HepG2 (cell line): ENCODE measurements at regions not wholly inside any gene's neighbourhood (a gene's known extent, or its start where the extent isn't known, plus 50 kb on each side); places are given as distances from the start of the nearest gene placed in this dataset.

Experiments
- ATAC-seq: fragments of 200-7000 bp; cut with Tn5 transposase; 3 replicates; pipeline ENCODE4 v1.9.1; 2020; ENCODE audit warnings: mild to moderate bottlenecking, moderate library complexity
- BruUV-seq: library from RNA; stranded (reverse); fragments of 400-500 nt; replicated peaks from 2 replicates; lab custom pipeline; 2021; lab: Mats Ljungman, UMichigan
- CTCF ChIA-PET: fragments of 300-600 bp; formaldehyde crosslinking; extraction: SDS; loops from one replicate; lab custom pipeline; 2021; ENCODE audit warnings: low total read pairs, inconsistent platforms, low intra/inter-chr PET ratio; lab: Yijun Ruan, JAX
- POLR2A ChIA-PET: fragments of 350-600 bp; sonication (Branson Sonifier 250); formaldehyde crosslinking; loops from one replicate; lab custom pipeline; 2020; ENCODE audit warnings: antibody characterized with exemption, inconsistent platforms; lab: Yijun Ruan, JAX
- DNase-seq: peaks from one replicate; pipeline ENCODE4 v3.0.0-alpha.2; 2015; ENCODE audit warnings: low spot score
- FAIRE-seq: peaks from 3 replicates; lab custom pipeline; 2011; peaks lifted over from hg19 to GRCh38; lab: Jason Lieb, UNC
- H2AFZ ChIP-seq: one replicate; pipeline ENCODE4 v1.6.1; 2011; ENCODE audit warnings: low read length, inconsistent platforms
- H3K27ac ChIP-seq: fragments of 300-600 bp; 3 replicates; pipeline ENCODE4 v1.8.0; 2011; ENCODE audit warnings: mixed run types, mild to moderate bottlenecking, mixed read lengths, low read length, inconsistent platforms; ENCODE audit not compliant: insufficient read depth; ENCODE audit errors: extremely low read length
- H3K27me3 ChIP-seq, 2 experiments: fragments of 200-600 bp in 1 of 2; 2 replicates in 1 of 2; 3 replicates in 1 of 2; pipeline versions ENCODE4 v1.6.0 to v1.8.0; 2011; ENCODE audit warnings: low read length in 2 of 2, mild to moderate bottlenecking in 2 of 2, moderate library complexity in 2 of 2, inconsistent platforms in 1 of 2; ENCODE audit not compliant: insufficient read depth in 2 of 2, control insufficient read depth in 1 of 2
- H3K36me3 ChIP-seq, 2 experiments: fragments of 200-600 bp in 1 of 2; replicated peaks in 1 of 2; 2 replicates in 1 of 2; 3 replicates in 1 of 2; pipeline versions ENCODE4 v1.5.1 to v1.8.0; 2011; ENCODE audit warnings: low read length in 2 of 2, inconsistent platforms in 1 of 2; ENCODE audit not compliant: insufficient read depth in 2 of 2, control insufficient read depth in 1 of 2
- H3K4me1 ChIP-seq: 2 replicates; pipeline ENCODE4 v1.5.1; 2012; ENCODE audit warnings: low read length, inconsistent platforms; ENCODE audit not compliant: insufficient read depth
- H3K4me2 ChIP-seq: 2 replicates; pipeline ENCODE4 v1.6.0; 2011; ENCODE audit warnings: low read depth, low read length, inconsistent platforms
- H3K4me3 ChIP-seq, 3 experiments: fragments of 200-600 bp in 1 of 3; sonication (generic), shearing (Covaris generic) in 1 of 3; replicated peaks in 1 of 3; 2 replicates each; pipeline ENCODE4 v1.5.1; 2011 to 2016; ENCODE audit warnings: low read length in 3 of 3, inconsistent platforms in 2 of 3, low read depth in 2 of 3, mild to moderate bottlenecking in 2 of 3, control low read depth in 1 of 3, mixed read lengths in 1 of 3; ENCODE audit not compliant: insufficient read depth in 1 of 3
- H3K79me2 ChIP-seq: one replicate; pipeline ENCODE4 v1.6.1; 2011; ENCODE audit warnings: low read length, inconsistent platforms; ENCODE audit not compliant: insufficient read depth
- H3K9ac ChIP-seq: 2 replicates; pipeline ENCODE4 v1.6.0; 2011; ENCODE audit warnings: mild to moderate bottlenecking, low read depth, low read length, inconsistent platforms; ENCODE audit not compliant: insufficient read depth
- H3K9me3 ChIP-seq: 2 replicates; pipeline ENCODE4 v1.5.1; 2012; ENCODE audit warnings: mild to moderate bottlenecking, low read length
- H4K20me1 ChIP-seq: 2 replicates; pipeline ENCODE4 v1.6.0; 2011; ENCODE audit warnings: inconsistent platforms, mild to moderate bottlenecking, low read length, moderate library complexity; ENCODE audit not compliant: insufficient read depth
- ATF7 ChIP-seq, 2 experiments: fragments of 450-650 bp in 1 of 2; sonication (generic) in 1 of 2; formaldehyde crosslinking in 1 of 2; IDR thresholded peaks; 2 replicates each; pipeline versions ENCODE4 v1.4.0 to v1.6.1; 2016 to 2020; ENCODE audit warnings: antibody characterized with exemption in 1 of 2, mild to moderate bottlenecking in 1 of 2, missing genetic modification reagents in 1 of 2
- CHD2 ChIP-seq: IDR thresholded peaks from 2 replicates; pipeline ENCODE4 v1.6.1; 2011; ENCODE audit warnings: low read depth, low read length, improper control_type of control experiment
- CHD4 ChIP-seq: fragments of 200-600 bp; sonication (generic); IDR thresholded peaks from 2 replicates; pipeline ENCODE4 v1.7.0; 2017; ENCODE audit warnings: mild to moderate bottlenecking, low read length, borderline replicate concordance
- JARID2 ChIP-seq: sonication (generic); formaldehyde crosslinking; IDR thresholded peaks from 2 replicates; pipeline ENCODE4 v1.8.1; 2023; ENCODE audit warnings: missing genetic modification reagents, inconsistent platforms; ENCODE audit not compliant: insufficient replicate concordance
- KAT8 ChIP-seq: IDR thresholded peaks from 2 replicates; pipeline ENCODE4 v1.6.1; 2016; ENCODE audit warnings: missing genetic modification reagents, missing compliant biosample characterization
- KDM3A ChIP-seq: IDR thresholded peaks from 2 replicates; pipeline ENCODE4 v1.6.1; 2018; ENCODE audit warnings: low read depth, missing compliant biosample characterization
- TP53 ChIP-seq: sonication (generic); formaldehyde crosslinking; conservative IDR thresholded peaks from 2 replicates; pipeline ENCODE4 v1.4.0; 2020; ENCODE audit warnings: missing genetic modification reagents
- ZNF121 ChIP-seq: sonication (generic); formaldehyde crosslinking; IDR thresholded peaks from 2 replicates; pipeline ENCODE4 v1.5.0; 2020; ENCODE audit warnings: mild to moderate bottlenecking, missing genetic modification reagents
- ZNF230 ChIP-seq: sonication (generic); formaldehyde crosslinking; IDR thresholded peaks from 2 replicates; pipeline ENCODE4 v1.4.0; 2020; ENCODE audit warnings: mild to moderate bottlenecking, missing genetic modification reagents
- ZNF234 ChIP-seq: sonication (generic); formaldehyde crosslinking; conservative IDR thresholded peaks from 2 replicates; pipeline ENCODE4 v1.5.1; 2020; ENCODE audit warnings: mild to moderate bottlenecking, missing genetic modification reagents
- ZNF546 ChIP-seq: sonication (generic); formaldehyde crosslinking; conservative IDR thresholded peaks from 2 replicates; pipeline ENCODE4 v1.8.1; 2023; ENCODE audit warnings: mild to moderate bottlenecking, missing genetic modification reagents
- ZNF615 ChIP-seq: sonication (generic); formaldehyde crosslinking; IDR thresholded peaks from 2 replicates; pipeline ENCODE4 v1.5.0; 2020; ENCODE audit warnings: mild to moderate bottlenecking, missing genetic modification reagents, borderline replicate concordance
- ZNF678 ChIP-seq: sonication (generic); formaldehyde crosslinking; IDR thresholded peaks from 2 replicates; pipeline ENCODE4 v1.4.0; 2020; ENCODE audit warnings: mild to moderate bottlenecking, missing genetic modification reagents
- WGBS: methylation state at CpG from one replicate; pipeline ENCODE4 v1.1.6; 2017; ENCODE audit warnings: low lambda C conversion rate; 5-methylcytosine and 5-hydroxymethylcytosine counted together
- in situ Hi-C: cut with HindIII; loops from 2 replicates; pipeline ENCODE4 v1.10.0; 2017; ENCODE audit warnings: low pct_unique_long_range_greater_than_20kb; ENCODE audit not compliant: extremely low pct_ligation_motif_present
- intact Hi-C: fragments of 100-400 bp; cut with micrococcal nuclease; formaldehyde crosslinking; loops from one replicate; pipeline ENCODE4 v1.10.0; 2022; ENCODE audit not compliant: unreplicated experiment
- TF ChIP-seq, protein P1 (sequence below): sonication (generic); formaldehyde crosslinking; IDR thresholded peaks from 2 replicates; pipeline ENCODE4 v1.5.0; 2020; ENCODE audit warnings: missing genetic modification reagents, mild to moderate bottlenecking, borderline replicate concordance

DNA sequence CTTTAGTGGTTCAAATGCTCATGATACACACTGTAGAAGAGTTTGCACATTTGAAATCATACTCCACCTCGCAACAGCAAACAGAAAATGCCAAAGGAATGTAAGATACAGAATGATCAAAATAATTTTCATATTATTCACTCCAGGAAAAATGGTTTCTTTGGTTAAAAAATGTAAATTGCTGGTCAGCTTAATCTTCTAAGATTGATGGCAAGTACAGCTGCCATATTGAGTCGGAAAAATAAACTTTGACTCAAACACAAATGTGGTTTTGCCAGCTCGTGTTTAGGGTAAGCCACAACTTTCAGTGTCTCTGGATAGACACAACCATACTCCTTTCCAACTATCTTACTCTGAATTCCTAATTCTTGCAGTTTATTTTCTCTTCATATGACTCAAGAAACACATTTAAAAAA is 154.9 kb upstream of the SMIM21 start:
- ATAC-seq (no peak), FAIRE-seq (no peak), DNase-seq (no peak)
- no peaks in the 10 kb centered on the region for H3K4me1 ChIP-seq
- ChIA-PET CTCF (no interaction called here), POLR2A (no interaction called here)
- H2AFZ ChIP-seq, result no peak overlapping the region
- H3K27me3 ChIP-seq, result 0 out of 5 replicates have a peak, but pooled peaks cover 0 to 5% of the 10 kb centered on the region in 2 experiments
- no peak overlapping the region for H3K9ac ChIP-seq
- no peak for TF ChIP-seq ZNF678
- TF ChIP-seq CHD4, result no peak
- no peak for TF ChIP-seq TP53 (CRISPR knock-in tag)
- TF ChIP-seq ATF7 (IDR thresholded peaks at IDR 0.05), result no peak
- no peak for TF ChIP-seq ATF7 (CRISPR knock-in tag; IDR thresholded peaks at IDR 0.05)
- TF ChIP-seq ZNF615, result no peak
- TF ChIP-seq KDM3A (CRISPR knock-in tag), result no peak
- TF ChIP-seq ZNF234 (CRISPR knock-in tag), result no peak
- TF ChIP-seq, protein P1, sequence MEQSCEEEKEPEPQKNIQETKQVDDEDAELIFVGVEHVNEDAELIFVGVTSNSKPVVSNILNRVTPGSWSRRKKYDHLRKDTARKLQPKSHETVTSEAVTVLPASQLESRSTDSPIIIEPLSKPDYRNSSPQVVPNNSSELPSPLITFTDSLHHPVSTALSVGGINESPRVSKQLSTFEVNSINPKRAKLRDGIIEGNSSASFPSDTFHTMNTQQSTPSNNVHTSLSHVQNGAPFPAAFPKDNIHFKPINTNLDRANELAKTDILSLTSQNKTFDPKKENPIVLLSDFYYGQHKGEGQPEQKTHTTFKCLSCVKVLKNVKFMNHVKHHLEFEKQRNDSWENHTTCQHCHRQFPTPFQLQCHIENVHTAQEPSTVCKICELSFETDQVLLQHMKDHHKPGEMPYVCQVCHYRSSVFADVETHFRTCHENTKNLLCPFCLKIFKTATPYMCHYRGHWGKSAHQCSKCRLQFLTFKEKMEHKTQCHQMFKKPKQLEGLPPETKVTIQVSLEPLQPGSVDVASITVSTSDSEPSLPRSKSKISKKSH (CRISPR knock-in tag), result no peak
- TF ChIP-seq ZNF121 (CRISPR knock-in tag), result no peak
- no peak for TF ChIP-seq JARID2 (CRISPR knock-in tag)
- no peak for TF ChIP-seq KAT8 (CRISPR knock-in tag)
- no peak for TF ChIP-seq ZNF230
- TF ChIP-seq CHD2, result no peak
- no peak for TF ChIP-seq ZNF546 (CRISPR knock-in tag)
- H3K79me2 ChIP-seq, result no peaks in the 10 kb centered on the region
- H3K4me3 ChIP-seq, result no peak overlapping the region
- no peak overlapping the region for H3K27ac ChIP-seq
- no TSS peak for BruUV-seq
- no peaks in the 10 kb centered on the region for H3K9me3 ChIP-seq
- intact Hi-C loops, result no loop called here
- no peaks in the 10 kb centered on the region for H3K36me3 ChIP-seq
- WGBS, result 3% methylated on average over 3 of the region's 3 CpGs
- in situ Hi-C loops, result no loop called here
- H3K4me2 ChIP-seq, result no peak overlapping the region
- H4K20me1 ChIP-seq, result no peaks in the 10 kb centered on the region
